ENCODE measurements at regions not wholly inside any gene's neighbourhood (a gene's known extent, or its start where the extent isn't known, plus 50 kb on each side); places are given as distances from the start of the nearest gene placed in this dataset.

- TF ChIP-seq INSM2 (tag by site-specific recombination; IDR thresholded peaks at IDR 0.05): no peak
- no peak for TF ChIP-seq ZNF362 (tag by site-specific recombination; IDR thresholded peaks at IDR 0.05)
- TF ChIP-seq CTCF (tag by site-specific recombination; IDR thresholded peaks at IDR 0.05): no peak
- no peak for TF ChIP-seq BCL11A (tag by site-specific recombination; IDR thresholded peaks at IDR 0.05; ENCODE audit: low read depth)
- TF ChIP-seq ZNF214 (tag by site-specific recombination; IDR thresholded peaks at IDR 0.05; ENCODE audit: borderline replicate concordance): no peak
- TF ChIP-seq ZNF670 (tag by site-specific recombination; IDR thresholded peaks at IDR 0.05; ENCODE audit: low read depth): no peak
- no peak for TF ChIP-seq ZNF580 (tag by site-specific recombination; IDR thresholded peaks at IDR 0.05)
- no peak for TF ChIP-seq KLF9 (tag by site-specific recombination; IDR thresholded peaks at IDR 0.05; ENCODE audit: low read depth)
Observed at GRCh38 chr1:230531103-230531502, 105.0 kb upstream of the PGBD5 start.
